NCI-H2196 treated with DMSO at 0.1 percent for 48 hours (cell line): ENCODE measurements at regions not wholly inside any gene's neighbourhood (a gene's known extent, or its start where the extent isn't known, plus 50 kb on each side); places are given as distances from the start of the nearest gene placed in this dataset.
"Not testable (repeated sequence)": the region's sequence is repeated elsewhere in the genome, so short reads cannot be mapped to it uniquely, and the experiment has no call there.

ENCODE experiments used
- DNase-seq: peaks from one replicate; lab custom pipeline; 2025; ENCODE audit not compliant: unreplicated experiment; lab: John Stamatoyannopoulos, UW

DNA sequence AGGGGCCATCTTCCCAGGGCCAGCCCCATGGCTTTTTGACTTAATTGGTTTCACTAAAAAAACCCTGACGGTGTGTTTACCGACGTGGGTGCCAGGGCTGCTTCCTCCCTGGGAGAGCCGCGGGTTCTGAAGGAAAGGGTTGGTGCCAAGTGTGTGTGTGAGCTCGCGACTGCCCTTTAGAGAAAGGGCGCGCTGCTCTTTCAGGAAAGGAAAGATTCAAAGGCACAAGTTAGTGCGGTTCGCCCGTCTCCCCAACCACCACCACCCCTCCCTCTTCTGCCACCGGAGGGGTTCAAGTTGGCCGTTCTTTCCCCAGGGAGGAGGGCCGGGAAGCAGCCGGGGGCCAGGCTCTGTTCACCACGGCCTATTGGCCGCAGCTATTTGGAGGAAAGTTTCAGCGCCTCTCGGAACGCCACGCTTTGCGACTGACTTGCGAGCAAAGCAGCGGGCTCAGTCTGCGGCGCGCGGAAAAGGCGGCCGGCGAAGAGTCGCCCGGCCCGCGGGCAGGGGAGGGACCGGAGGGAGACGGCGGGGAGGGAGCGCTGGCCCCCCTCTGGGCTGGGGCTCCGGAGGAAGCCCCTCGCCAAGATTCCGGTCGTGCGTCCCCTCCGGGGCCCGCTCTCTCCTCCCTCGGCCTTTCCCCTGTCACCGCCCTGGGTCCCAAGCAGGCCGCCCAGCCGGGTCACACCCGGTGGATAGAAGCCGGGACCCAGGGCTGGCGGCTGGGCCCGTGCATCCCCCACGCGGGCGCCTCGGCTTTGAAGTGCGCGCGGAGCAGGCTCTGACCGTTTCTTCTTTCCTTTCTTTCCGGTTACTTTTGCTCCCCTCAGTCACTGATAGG lies 165.9 kb upstream of the PPP1R3A start:
- DNase-seq, result no peak

DNA sequence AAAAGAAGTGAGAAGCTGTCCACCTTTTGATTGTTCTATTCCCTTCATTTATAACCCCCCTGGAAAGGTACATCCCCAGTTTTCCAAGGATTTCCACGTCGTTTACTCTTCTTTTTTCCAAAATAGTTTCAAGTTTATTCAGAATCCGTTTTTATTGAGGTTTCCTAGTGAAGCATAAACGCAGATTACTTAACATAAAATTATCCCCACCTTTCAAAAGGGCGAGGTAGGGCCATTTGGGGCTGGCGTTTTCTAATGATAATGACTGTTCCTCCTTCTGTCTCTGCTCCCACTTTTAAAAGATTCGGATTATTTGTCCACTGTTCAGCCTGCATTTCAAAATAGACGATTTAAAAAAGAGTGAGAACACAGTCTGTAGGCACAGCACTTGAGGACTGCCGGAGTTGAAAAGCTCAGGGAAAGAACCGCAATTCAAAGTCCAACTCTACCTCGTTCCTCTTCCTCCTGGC lies 165.2 kb upstream of the PPP1R3A start:
- DNase-seq, result no peak

DNA sequence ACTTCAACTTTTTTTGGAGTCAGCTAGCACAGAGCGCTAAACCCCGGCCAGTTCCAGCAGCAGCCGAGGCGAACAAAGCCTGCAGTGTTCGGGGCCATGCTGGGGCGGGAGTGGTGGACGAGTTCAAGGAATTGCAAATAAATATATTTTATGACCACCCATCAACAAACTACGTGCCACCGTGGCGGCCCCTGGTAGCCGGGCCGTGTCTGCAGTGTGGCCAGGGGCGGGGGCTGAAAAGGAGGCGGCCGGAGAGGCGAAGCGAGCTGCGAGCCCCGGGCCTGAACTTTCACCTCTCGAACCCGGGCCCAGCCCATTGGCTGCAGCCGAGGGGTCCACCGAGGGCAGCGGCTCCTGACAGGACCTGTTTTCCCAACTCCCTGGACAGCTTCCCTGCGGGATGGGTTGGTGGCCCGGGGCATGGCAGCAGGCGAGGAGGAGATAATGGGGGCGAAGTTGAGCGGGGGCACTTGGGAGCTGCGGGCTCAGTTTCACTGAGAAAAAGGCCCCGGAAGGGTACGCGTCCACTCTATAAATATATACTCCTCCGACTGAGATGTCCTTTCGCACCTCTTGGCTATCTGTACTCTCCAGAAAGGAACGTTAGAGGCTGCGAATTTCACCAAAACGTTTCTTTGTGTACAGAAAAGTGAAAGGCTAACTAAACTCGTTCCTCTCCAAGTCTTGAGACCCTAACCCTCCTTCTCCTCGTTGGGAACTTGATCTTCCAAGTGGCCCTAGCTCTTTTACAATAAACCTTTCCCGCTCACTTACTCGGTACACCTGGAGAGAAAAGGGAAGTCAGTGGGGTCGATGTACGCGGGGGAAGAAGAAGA lies 164.6 kb upstream of the PPP1R3A start:
- no peak for DNase-seq

DNA sequence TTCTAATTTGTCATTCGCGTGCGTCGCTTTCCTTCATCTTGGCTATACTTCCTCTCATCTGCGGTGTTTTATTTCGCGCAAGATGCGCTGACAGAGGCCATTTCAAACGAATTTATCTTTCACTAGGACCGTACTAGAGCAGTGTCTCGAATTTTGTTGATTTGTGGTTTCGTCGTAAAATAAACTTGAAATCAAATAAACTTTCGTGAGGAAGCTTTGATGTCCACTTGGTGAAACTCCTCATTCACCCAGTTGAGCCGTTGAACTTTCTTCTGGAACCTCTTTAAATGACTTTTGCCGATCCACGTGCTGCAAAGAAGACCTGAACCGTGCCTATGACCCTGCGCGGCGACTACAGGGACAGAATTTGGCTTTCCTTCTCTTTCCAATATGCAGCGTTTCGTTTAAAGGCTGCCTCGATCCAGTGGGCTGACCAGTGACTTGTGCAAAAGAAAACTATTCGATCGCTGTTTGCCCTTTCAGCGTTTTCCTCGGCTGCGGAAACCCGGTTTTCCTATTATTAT lies 163.9 kb upstream of the PPP1R3A start:
- DNase-seq, result no peak

DNA sequence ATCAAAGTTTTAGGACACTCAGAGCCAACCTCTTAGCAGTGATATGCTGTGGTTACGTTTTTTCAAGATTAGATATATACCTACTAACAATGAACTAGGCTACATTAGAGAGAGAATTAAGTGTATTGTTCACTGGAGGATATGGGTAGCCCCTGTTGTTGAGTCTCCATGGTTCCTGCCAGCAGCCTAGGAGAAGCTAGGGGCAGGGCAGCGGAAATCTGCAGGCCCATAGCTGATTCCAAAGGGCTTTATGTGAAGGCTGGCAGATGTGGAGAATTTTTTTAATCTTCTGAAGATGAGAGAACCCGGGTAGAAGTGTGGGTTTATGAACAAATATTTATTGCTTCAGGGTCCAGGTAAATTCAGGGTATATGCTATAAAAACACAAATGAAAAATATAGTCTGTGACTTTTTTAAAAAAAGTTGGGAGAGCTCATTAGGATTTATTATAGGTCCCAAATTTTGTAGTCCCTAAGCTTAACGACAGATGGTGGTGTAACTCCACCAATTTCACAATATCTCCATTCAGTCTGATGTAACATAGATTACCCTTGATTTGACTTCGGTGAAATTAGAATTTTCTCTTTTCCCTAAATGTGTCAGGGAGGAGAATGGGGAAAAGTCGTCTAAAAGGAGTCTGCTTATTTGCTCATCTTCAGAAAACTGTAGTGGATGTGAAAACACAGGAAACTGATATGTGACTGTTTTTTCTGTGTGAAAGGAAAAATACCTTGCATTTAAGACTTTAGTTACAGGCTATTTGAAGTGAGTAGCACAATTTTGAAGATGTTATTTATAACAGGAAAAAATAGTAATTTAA lies 163.0 kb upstream of the PPP1R3A start:
- DNase-seq, result no peak

DNA sequence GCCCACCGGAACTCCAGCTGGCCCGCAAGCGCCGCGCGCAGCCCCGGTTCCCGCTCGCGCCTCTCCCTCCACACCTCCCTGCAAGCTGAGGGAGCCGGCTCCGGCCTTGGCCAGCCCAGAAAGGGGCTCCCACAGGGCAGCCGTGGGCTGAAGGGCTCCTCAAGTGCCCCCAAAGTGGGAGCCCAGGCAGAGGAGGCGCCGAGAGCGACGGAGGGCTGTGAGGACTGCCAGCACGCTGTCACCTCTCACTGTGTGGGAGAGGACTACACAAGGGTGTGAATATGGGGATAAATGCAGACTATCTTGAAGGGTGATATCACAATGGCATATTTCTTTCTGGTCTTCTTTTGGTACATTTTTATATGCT lies 158.3 kb upstream of the PPP1R3A start:
- not testable (repeated sequence) for DNase-seq

DNA sequence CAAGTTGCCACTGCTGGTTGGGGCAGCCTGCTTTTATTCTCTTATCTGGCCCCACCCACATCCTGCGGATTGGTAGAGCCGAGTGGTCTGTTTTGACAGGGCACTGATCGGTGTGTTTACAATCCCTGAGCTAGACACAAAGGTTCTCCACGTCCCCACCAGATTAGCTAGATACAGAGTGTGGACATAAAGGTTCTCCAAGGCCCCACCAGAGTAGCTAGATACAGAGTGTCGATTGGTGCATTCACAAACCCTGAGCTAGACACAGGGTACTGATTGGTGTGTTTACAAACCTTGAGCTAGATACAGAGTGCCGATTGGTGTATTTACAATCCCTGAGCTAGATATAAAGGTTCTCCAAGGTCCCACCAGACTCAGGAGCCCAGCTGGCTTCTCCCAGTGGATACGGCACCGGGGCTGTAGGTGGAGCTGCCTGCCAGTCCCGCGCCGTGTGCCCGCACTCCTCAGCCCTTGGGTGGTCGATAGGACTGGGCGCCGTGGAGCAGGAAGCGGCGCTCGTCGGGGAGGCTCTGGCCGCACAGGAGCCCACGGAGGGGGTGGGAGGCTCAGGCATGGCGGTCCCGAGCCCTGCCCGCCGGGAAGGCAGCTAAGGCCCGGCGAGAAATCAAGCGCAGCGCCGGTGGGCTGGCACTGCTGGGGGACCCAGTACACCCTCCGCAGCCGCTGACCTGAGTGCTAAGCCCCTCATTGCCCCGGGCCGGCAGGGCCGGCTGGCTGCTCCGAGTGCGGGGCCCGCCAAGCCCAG lies 157.8 kb upstream of the PPP1R3A start:
- DNase-seq, result not testable (repeated sequence)

DNA sequence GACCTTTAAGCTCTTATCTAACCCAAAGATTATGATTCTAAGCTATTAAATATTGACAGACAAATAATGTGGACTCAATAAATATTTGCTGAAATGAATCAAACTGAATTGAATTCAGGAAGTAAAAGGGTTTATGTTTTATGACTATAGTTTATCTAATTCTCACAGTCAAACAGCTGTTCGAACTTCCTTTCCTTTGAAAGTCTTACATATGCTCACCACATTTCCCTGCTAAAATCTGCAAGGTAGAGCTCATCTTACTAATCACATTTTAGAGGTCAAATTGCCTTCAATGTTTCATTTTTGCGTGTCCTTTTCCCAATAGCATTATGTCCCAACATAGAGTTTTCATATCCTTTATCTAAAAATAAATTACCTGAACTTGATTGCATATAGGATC lies 154.9 kb upstream of the PPP1R3A start:
- DNase-seq, result no peak

DNA sequence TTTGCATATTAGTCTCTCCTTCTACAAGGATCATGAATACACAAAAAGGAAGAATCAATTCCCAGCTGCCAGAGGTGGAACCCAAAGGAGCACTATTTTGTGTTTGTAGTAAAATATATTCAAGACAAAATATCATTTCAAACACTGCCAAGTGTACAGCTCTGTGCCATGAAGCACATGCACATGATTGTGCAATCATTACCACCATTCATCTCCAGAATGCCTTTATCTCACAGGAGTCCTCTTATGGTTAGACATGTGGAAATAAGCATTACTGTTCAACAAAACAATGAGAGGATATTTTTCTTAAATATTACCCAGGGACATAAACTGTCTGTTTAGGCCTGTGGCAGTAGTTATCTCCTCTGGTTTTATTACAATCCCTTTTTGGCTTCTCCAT lies 151.4 kb upstream of the PPP1R3A start:
- DNase-seq, result no peak

DNA sequence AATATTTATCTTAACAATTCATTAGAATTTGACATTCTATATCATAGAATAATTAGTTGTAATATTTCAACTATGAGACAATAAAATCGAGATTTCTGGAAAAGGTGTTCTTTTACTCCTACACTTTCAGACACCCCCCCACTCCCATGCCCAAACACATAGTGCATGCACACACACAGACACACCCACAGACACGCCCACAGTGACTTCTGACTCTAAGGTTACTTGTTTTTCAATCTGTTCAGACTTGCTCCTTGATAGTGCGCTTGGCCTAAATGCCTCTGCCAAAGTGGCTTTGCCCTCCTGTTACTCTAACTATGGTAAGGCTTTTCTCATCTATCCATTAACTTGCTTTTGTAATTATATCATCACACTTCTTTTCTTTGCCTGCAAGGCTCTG lies 144.0 kb upstream of the PPP1R3A start:
- no peak for DNase-seq

DNA sequence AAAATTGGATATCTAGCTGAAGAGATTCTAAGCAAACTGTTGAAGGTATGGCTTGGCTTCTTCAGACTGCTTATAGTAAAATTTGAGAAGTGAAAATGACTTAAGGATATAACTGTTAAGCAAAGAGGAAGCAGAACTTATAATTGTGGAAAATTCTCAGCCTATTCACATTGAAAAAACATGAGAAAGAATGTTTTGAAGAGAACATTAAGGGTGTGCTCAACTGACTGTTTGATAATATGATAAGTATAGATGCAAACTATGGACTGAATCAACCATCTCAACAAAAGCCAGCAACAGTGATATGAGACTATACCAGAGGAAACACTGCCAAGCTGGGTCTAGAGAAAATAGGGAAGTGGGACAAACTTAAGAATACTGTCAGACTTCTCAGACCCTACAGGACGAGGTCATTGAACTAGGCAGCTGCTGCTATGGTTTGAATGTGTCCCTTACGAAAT lies 133.1 kb upstream of the PPP1R3A start:
- no peak for DNase-seq

DNA sequence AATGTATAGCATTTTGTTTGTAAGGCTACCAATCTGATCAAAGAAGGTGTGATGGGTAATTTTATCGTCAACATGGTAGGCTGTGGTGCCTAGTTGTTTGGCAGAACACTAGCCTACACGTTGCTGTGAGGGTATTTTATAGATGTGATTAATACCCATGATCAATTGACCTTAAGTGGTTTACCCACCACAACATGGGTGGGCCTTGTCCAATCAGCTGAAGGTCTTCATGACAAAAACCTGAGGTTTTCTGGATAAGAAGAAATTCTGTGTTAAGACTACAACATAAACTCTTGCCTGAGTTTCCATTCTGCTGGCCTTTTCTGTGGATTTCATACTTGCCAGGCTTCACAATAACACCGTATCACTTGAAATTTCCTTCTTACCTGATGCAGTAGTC lies 131.8 kb upstream of the PPP1R3A start:
- DNase-seq, result no peak

DNA sequence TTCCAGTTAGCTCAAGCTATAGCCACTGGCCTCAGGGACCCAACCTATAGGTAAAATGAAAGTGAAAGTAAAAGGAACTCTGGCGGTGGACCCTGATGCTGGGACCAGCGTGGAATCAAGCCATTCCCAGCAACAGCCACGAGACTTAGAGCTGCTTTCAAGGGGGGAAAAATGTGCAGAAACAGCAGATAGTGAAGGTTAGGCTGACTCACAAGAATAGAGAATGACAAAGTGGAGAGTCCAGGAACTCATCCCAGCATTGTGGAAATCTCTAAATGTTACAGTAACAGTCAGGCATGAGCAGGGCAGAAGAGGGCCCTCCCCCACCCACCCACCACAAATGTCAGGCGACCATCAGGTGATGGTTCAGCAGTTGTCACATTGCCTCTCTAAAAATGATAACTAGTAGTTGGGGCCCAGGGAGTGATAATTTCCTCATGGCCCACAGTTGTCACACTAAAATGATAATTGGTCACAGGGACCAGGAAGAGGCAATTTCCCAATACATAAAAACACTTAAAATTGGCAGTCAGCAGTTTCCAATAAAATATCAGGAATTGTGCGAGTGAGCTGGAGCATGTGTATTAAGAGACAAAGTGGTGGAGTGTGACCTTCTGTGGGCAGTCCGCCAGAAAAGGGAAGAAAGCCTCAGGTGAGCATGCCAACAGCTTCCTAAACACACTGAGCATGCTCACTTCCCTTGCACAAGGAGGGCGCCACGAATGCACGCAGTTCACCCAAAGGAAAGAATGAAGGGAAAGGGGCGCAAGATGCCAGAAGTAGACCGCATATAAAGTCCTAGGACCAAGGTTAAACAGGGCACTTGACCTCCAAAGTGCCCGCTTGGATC lies 129.8 kb upstream of the PPP1R3A start:
- no peak for DNase-seq

DNA sequence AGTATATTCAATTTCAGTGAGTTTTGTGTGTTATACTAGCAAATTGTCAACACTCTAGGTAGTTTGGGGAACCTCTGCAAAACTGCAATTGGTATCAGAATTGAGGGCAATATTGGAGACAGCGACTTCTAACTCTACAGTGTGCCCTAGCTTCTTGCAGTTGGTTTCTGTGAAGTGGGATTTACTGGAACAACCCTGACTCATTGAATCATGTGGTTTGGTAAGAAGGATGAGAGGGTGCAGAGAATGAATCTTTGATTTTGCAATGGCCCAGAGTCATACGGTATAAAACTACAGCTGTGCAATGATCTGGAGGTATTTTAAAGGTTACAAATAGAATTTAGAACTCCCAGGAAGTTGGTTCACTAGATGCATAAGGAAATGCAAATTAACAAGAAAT lies 129.1 kb upstream of the PPP1R3A start:
- no peak for DNase-seq

DNA sequence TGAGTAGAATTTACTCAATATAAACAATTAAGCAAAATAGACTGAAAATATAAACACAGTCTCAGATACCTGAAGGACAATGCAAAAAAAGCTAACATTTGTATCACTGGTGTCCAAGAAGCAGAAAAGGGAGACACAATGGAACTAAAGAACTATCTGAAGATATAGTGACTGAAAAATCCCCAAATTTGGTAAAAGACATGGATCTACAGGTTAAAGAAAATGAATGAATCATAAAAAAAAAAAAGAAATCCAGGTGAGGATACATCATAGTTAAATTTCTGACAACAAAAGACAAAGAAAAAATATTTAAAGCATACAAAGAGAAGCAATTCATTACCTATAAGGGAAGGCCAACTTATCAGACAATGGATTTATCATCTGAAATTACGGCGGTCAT lies 114.7 kb upstream of the PPP1R3A start:
- no peak for DNase-seq

DNA sequence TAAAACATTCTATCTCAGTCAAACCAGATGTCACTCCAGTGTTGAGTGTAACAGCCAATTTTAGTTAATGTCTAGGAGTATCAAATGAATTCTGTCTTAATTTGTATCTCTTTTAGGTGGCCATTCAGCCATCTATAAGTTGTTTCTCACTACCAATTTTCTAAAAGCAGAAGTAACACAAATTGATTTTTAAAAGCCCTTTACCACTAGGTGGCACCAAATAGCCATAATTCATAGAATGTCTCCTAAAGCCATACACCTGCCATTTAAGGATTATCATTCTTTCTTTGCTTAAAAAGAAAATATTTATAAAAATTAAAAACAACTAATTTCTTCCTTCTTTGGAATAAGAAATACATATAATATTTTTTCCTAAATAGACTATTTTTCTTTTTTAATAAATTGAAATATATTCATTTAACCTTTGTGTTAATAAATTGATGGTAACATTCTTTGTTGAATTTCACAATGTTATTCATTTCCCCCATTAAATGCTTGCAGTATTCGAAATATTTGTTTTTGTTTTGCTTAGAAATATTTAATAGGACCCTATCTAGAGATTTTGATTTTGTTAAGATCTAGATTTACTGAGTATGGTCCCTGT lies 107.8 kb upstream of the PPP1R3A start:
- DNase-seq, result no peak

DNA sequence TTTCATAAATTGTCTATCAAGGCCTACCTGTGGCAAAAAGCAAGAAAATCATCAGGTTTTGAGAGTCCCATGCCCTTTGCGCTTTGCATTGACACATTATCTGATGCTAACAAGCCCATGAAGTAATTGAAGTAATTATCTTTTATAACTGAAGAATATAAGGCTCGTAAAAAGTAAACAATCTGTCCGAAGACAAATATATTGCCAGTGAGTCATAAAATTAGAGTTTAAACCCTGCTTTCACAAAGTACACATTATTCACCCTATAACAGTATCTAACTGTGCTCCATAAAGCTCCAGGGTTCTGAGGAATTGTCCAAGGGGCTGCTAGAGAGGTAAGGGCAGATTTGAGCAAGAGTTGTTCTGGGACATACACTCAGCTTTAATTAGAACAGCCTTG lies 102.3 kb upstream of the PPP1R3A start:
- DNase-seq, result no peak

DNA sequence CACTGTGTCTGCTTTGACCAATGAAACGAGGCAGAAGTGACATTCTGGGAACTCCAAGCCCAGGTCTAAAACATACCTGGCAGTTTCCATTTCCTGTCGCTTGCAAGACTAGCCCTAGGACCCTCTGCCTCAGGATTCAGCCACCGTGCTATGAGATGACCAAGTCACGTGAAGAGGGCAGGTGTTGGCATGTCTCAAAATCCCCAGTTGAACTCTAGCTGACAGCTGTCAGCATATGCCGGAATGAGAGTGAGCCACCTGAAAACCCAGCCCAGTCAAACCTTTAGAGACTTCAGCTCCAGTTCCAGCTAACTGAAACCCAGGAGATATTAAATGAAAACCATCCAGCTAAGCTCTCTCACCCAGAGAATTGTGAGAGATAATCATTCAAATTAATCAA lies 89.9 kb upstream of the PPP1R3A start:
- no peak for DNase-seq

DNA sequence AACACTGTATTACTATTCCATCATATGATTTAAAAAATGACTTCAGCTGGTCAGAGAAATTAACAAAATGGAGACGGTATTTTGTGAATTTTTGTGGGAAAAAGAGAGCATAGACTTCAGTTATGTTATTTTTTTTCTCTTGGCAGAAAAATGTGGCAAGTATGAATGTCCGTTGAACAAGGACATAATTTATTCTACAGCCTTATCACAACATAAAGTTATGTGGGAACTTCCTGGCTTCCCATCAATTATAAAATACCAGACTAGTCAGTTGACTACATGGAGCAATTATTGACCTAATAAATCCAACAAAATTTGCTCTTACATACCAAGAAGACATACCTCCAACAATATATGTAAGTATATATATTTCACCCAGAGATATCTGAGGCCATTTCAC lies 88.6 kb upstream of the PPP1R3A start:
- DNase-seq, result no peak
